TTC549 (cell line): ENCODE measurements at regions not wholly inside any gene's neighbourhood (a gene's known extent, or its start where the extent isn't known, plus 50 kb on each side); places are given as distances from the start of the nearest gene placed in this dataset.

ENCODE experiments used
- FAIRE-seq: peaks from 2 replicates; lab custom pipeline; 2012; peaks lifted over from hg19 to GRCh38; lab: Jason Lieb, UNC

DNA sequence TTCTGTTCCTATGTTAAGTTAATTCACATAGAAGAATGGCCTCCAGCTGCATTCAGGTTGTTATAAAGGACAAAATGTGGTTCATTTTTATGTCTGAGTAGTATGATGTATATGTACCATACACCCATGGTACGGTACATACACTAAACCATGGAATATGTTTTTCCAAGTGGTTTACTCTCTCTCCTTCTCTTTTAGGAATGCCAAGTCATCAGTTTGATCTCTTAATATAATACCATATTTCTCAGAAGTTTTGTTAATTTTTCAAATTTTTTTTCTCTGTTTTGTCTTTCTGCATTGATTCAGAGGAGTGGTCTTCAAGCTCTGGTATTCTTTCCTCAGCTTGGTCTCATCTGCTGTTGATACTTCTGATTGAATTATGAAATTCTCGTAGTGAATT is 230.9 kb downstream of the DSEL start:
- no peak for FAIRE-seq

DNA sequence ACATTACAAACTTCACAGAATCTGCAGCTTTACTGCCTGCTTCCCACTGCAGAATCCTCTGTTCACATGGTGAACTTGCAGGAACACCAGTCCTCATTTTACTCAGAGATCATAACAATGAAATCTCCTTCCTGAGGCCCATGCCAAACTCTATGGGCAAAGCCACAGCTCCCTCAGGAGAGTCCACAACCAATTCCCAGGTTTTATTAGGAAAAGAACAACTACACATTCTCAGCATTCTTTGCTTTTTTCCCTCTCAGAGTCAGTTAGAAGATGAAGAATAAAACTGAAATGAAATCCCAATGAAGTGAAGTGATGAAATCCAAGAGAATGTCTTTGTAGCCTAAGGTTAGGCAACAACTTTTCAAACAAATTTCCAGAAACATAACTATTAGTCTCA is 233.7 kb downstream of the DSEL start:
- no peak for FAIRE-seq

DNA sequence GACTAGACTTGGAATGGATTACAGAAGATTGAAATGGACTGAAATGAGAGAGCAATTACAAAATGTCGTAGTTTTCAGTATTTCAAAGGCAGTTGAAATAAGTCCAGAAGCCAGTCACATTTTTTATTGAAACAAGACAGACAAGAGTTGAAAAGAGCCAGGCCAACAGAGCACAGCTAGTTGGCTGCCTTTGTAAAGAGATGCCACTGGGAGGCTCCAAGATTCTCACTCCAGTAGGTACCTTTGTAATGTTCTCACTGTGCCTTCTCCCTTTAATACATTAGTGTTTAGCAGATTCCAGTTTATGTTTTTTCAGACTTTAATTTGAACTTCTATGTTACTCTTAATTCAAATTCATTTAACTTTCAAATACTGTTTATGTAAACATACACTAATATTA is 234.8 kb downstream of the DSEL start:
- FAIRE-seq, result no peak

DNA sequence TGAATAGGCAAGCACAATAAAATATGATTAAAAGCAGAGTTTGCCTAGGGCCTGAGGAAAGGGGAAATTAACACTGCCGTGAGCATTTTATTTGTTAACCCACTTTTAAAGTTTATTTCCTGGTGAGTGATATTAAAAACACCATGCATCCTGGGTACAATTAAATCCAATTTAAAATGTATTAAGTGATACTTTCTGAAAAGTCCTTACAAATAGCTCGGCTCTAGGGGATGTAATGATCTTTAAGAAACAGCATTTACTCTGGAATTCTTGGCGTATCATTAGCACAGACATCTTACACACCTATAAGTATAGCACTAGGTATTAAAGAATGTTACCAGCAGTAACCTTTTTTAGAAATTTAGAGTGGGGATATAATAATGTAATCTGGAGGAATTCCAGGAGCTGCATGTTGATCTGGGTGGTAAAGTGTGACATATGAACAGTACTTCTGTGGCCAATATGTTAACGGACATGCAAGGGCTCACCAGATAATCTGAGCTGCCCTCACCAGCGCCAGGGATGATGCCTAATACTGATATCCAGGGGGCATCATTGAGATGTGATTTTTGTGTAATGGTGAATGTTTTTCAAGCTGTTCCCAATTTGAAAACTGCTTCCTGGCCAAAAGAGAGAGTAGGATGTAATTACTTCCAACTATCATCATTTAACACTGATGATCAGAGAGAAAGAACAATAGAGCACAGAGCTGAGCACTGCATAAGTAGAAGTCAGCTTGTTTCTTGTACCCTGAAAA is 235.9 kb downstream of the DSEL start:
- no peak for FAIRE-seq

DNA sequence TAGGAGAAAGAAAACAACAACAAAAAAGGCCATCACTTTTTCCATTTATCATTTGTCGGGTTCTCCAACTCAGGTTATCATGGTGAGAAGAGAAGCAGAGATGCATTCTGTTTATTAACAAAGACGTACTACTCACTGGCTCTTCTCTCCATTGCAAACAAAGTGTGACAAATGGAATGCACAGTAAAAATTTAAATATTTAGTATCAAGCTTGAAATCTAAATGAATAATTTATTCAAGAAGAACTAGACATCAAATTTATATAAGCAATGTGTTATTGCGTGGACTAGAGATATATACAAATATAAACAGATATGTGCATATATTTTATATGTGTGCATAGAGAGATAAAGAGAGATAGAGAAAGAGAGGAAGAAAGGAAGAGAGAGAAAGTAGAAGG is 236.5 kb downstream of the DSEL start:
- FAIRE-seq, result no peak

DNA sequence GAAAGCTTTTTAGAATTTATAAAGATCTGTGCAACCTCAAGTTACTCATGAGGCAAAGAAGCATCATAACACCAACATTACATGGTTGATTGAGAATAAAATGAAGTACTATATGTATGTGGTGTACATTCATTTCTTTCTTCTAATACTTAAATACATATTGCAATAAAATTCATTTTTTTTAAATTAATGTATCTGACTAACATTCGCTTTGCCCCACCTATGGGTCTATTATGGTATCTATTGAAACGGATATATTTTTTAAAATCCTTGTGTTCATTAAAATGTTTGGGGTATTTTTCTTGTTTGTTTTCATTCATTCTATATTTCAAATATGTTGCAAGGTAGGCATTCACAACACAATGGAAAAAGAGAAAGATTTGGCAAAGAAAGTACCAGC is 237.5 kb downstream of the DSEL start:
- FAIRE-seq, result no peak

DNA sequence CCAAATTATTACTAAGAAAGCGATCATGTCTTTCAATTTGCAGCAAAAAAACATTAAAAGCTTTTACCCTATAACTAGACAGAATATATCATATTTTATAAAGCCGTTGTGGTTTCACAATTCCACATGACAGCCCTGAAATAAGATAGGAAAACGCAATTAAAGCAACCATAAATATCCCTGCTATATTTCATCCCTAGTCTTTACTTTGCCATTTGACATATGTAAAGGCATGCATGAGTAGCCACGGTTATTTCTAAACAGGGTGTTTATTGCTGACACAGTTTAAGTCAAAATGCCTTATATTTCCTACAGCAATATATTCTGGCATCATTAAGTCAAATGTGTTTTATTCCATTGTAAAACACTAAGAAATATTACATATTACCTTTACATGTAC is 239.9 kb downstream of the DSEL start:
- FAIRE-seq, result no peak

DNA sequence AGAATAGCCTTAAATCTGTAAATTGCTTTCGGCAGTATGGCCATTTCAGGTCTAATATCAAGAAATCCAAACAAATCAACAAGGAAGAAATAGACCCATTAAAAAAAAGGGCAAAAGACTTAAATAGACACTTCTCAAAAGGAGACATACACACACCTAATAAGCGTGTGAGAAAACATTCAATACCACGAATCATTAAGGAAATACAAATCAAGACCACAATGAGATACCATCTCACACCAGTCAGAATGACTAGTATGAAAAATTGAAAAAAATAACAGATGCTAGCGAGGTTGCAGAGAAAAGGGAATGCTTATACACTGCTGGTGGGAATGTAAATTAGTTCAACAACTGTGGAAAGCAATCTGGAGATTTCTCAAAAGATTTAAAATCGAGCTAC is 243.2 kb downstream of the DSEL start:
- FAIRE-seq, result no peak

DNA sequence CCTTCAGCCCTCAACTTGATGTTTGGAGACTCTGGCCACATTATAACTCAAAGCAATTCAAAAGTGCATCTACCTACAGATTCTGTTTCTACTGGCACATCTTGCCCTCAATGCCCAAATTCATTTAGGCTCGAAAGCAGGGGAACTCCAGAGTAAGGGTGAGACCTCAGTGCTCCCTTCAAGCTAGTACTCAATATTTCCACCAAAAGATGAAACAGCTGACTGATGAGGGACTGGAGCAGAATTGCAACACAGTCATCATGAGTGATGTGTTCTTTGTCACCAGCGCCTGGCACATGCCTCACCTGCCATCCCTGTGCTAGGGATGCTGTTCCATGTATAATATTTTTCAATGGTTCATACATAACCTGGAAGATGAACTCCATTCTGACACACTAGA is 247.3 kb downstream of the DSEL start:
- no peak for FAIRE-seq

DNA sequence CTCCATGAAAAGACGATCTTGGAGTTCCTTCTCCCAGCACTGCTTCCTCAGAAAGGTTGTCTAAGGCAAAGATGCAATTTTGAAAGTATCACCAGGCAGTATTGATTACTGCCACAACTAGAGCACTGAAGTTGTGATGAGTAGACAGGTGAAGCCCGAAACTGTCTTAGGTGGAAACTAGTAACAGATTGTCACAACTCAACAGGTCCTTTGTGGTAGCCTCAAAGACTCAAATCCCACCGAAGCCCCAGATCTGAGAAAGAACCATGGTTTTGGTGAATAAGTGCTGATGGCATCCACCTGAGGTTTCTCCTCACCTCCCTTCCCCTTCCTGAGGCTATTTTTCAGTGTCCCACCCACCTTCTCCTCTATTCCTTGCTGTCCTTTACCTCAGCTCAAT is 248.0 kb downstream of the DSEL start:
- FAIRE-seq, result no peak

DNA sequence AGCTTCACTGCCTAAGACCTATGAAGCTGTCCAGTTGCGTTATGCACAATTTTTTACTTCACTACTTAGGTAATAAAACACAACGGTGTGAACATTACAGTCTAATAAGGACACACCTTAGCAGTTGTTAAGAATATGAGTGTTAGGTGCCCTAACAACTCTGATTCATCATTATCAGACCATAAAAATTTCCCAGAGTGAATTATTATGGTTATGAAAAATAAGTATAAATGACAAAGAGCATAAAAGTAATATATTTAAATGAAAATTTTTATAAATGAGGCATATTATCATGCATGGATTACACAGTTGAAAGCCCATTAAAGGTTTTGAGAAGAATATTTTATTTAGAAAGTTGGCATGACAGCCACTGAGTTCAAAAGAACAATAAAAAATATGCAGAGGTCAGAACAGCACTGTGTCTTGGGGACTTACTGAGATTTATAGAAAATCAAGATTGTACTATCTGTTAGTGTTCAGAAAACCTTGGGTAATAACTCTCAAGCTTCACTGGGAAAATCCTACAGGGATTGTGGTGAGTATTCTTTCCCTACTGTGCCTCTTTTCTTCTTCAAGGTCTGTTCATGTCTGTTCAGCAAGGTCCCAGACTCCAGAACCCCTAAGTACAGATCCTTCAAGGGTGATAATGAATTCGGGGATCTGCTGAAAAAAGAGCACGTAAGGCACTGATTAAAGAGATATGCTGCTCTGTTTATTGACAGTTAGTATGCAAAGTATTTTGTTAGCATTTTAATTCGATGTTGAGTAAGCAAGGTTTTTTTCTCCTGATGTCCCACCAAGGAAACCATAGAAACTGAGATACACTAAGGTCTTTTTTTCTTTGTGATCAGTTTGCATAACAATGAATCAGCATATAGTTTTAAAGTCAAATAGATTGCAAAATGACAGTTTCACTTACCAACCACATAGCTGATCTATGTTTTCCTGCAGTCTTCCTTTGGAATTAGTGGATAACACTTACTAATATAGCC is 250.0 kb downstream of the DSEL start:
- no peak for FAIRE-seq

DNA sequence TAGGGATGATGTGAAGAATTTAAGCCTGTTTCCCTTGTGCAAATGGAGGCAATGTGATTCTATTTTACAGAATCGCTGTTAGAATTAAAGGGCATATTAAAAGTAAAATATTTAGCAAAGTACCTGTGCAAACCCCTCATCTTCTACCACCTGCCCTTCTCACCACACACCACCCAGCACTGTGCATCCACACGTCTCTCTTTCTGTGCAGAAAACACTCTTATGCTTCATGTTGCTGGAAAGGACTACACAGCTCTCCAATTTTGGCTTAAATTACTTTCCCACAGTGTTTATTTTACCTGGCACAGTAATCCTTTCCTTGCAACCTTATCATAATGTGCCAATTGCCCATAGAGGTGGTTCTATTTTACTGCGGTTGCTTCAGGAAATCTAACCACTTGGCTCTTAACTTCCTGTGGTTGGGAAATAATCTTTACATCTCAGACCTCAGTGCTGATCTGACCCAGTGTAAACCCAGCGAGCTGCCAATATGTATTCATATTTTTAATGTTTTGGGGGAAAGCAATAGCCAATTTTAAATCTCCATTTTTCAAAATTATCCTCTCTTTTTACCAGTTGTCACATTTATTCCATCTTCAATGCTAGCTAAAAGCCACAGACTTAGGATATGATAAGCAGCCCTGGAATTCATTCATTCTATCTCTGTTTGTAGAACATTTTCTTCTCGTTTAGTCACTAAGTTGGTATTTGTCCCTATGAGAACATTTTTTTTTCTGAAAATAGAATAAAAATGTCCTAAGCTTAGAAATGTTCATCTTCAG is 250.9 kb downstream of the DSEL start:
- FAIRE-seq, result no peak

DNA sequence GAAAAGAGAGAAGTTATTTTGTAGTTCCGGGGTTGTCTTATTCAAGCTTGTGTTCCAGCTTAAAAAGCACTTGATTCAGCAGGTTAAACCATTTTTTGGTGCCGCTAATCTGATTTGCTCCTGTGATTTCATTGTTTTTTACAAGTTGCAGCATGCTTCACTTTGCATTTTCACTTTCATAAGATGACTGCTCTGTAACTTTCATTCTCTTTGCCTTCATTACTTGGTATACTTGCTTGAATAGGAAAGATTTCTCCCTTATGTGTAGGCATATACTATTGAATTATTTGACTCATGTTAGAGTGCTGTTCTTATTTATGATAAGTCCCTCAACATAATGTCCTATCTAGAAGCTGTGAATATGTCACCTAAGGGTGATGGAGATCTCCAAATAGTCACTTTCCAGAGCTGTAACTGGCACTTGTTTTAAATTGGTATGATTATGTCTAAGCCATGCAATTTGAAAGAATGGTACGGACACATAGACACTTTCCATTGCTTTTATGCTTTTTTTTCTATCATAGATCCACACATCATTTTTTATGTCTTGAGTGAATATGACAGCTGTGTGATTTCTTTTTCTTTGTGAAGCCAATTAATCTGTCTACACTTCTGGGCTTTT is 254.5 kb downstream of the DSEL start:
- no peak for FAIRE-seq

DNA sequence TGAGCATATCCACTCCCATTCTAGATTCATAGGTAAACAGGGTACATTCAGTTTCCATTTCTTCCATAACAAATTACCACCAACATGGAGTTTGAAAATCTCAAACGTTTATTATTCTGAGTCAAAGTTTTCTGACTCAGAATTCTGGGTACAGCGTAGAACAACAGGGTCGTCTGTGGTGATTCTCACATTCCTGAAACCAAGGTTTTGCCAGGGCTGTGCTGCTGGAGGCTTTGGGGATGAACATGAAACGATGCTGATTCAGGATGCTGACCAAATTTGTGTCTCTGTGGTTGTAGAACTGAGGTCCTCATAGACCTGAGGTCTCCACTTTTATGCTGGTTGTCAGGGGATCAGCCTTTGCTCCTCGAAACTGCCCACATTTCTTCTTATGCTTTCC is 255.7 kb downstream of the DSEL start:
- FAIRE-seq, result no peak

DNA sequence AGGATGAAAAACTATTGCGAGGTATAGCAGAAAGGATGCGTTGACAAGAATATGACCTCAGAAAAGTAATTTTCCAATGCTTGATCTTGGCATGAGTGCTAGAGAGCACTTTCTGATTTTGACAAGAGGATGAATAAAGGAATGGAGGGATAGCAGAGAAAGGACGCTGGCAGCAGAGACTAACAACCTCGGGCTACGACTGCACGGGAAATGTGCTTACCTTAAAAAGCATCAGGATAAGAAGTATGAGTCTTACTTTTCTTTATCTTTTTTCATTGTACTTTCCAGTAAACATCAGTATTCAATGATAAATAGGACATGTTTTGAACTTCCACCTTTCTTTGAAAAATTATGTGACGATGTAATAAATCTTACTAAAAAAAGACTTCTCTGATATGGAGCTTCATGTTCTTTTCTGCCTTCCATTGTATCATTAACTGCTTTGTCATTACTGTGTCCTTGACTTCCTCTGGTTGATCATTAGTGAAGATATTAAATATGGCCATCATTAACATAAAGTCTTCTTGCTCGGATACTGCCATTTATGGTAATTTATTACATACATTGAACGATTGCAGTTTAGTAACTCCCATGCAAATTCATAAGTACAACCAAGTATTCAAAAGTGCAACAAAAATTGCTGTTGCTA is 265.6 kb downstream of the DSEL start:
- no peak for FAIRE-seq

DNA sequence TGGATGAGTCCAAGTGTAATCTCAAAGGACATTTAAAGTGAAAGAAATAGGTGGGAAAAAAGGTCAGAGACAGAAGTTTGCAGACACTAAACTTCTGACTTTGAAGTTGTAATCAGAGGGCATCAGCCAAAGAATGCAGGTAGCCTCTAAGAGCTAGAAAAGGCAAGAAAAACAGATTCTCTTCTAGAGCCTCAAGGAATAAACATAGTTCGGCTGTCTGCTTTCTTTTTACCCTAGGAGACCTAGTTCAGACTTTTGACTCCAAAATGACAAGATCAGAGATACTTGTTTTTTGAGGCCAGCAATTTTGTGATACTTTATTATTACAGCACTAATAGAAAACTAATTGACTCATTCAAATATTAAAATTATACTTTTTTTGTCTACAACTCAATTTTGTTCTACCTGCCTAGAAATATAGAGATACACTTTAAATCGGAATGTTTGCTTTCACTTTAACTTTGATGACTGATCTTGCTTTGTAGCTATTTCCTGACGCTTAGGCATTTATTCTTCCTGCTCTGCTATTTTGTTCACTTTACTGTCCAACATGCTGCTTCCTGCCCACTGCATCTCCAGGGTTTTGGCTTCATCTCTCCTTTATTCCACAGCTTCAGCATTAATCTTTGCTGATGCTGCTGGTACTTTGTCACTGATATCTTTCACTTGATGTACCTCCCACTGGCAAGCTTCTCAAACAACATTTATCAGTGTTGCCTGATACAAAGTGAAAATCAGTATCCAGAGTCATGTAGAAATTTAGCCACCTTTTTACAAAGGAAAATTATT is 272.5 kb downstream of the DSEL start:
- FAIRE-seq, result no peak

DNA sequence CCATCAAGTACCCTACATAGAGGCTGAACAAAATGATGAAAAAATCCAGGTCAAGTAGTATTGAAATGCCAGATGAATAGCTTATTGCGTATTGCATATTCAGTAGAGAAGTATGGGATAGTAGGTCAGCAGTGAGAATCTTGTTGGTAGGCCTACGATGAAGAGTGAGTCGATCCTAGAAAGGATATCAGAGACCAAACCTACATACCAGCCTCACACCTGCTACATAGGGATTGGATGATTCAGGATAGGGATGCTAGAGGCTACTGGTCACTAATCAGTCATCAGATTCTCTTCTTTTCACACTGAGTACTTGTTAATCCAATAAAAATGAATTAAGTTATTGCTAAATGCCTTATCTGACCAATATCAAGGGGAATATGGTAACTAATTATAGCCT is 274.5 kb downstream of the DSEL start:
- no peak for FAIRE-seq

DNA sequence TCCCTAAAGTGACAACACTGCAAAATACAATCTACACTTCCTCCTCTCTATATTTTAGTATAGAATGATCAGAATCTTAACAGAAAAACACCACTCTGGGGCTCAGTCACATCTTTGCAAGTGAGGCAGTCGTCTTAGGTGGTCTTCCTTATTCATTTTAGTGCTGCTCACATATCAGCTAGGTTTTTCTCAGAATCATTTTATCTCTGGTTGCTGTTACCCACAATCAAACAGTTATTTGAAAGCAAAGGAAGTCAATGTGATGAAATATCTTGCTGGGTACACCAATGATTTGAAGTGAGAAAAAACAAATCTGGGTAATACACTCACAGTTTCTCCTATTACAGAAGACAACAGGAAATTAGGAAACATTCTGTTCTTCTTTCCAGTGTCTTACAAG is 275.2 kb downstream of the DSEL start:
- no peak for FAIRE-seq

DNA sequence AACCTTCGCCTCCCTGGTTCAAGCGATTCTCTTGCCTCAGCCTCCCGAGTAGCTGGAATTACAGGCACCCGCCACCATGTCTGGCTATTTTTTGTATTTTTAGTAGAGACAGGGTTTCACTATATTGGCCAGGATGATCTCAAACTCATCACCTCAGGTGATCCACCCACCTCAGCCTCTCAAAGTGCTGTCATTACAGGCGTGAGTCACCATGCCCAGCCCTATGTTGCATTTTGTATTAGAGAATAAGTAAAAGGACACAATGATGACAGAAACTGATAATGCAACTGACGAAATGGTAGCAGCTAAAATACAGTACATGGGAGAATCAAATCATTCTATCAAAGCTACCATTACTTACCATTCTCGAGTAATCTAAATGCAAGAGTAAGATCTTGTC is 276.7 kb downstream of the DSEL start:
- FAIRE-seq, result no peak

DNA sequence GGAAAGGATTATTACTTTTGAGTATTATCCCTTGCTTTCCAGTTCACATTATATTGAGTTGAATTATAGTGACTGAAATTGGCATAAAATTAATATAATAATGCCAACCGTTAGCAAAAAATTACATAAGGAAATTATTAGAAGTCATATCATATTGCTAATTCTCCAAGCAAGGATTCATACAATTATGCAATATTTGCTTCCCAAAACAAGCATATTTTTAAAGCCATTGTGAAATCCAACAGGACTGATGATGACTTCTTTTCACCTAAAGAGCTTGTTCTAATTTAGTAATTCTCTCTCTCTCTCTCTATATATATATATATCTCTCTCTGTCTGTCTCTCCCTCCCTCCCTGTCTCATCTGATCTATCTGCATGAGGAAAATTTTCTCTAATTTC is 283.5 kb downstream of the DSEL start:
- no peak for FAIRE-seq

DNA sequence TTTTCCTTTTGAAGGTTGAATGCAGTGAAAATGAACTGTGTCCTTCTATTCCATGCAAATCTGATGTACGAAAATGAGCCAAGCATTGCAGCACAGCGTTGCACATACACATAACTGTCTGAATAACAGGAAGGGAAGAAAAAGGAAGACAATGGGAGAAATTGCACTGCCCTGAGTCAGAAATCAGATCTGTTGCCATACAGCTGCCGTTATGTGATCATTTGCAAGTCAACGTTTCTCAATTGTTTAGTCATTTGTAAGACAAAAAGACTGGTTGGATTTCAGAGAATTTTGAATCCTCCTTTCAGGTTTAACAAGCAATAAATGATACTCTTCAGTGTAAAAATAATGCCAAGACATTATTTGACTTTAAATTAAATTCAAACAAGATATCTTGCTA is 284.1 kb downstream of the DSEL start:
- FAIRE-seq, result no peak
